ENCODE measurements at regions not wholly inside any gene's neighbourhood (a gene's known extent, or its start where the extent isn't known, plus 50 kb on each side); places are given as distances from the start of the nearest gene placed in this dataset.

DNA sequence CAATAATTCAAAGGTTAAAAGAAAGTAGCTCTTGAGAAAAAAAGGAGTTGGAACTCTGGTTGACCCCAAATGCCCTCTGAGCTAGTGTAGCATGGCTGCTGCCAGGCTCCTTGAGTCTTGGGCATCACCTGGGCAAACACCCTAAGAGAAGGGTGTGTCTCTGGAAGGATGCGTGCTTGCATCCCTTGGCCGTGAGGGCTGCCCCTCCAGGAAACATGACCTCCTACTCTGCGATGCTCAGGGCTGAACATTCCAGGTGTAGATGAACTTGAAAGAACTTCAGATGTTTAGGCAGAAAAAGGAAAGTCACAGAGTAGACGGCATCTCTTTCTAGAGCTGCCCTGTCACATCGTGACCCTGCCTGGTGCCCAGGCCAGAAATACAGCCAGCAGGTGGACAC, 189.4 kb upstream of the TCERG1L start:
- Histone ChIP-seq H3K27me3 (no peaks in the 10 kb centered on the region), H3K4me3 (no peak overlapping the region), H3K27ac (no peak overlapping the region), H3K9me3 (peaks cover 8 to 24% (median 17%) of the 10 kb centered on the region in 3 donors), H3K4me1 (no peaks in the 10 kb centered on the region), H3K36me3 (no peaks in the 10 kb centered on the region)
- no peak for DNase-seq
- TF ChIP-seq, protein P1, sequence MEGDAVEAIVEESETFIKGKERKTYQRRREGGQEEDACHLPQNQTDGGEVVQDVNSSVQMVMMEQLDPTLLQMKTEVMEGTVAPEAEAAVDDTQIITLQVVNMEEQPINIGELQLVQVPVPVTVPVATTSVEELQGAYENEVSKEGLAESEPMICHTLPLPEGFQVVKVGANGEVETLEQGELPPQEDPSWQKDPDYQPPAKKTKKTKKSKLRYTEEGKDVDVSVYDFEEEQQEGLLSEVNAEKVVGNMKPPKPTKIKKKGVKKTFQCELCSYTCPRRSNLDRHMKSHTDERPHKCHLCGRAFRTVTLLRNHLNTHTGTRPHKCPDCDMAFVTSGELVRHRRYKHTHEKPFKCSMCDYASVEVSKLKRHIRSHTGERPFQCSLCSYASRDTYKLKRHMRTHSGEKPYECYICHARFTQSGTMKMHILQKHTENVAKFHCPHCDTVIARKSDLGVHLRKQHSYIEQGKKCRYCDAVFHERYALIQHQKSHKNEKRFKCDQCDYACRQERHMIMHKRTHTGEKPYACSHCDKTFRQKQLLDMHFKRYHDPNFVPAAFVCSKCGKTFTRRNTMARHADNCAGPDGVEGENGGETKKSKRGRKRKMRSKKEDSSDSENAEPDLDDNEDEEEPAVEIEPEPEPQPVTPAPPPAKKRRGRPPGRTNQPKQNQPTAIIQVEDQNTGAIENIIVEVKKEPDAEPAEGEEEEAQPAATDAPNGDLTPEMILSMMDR (IDR thresholded peaks at IDR 0.05): no peak
- intact Hi-C loops (cut with DNase I; ENCODE audit: low total_unique reads): no loop called here

GRCh38 chr10:131503992-131504391, 192.5 kb upstream of the TCERG1L start:
- Histone ChIP-seq H3K36me3 (no peaks in the 10 kb centered on the region), H3K4me3 (no peak overlapping the region), H3K4me1 (no peaks in the 10 kb centered on the region), H3K9me3 (peaks cover 8 to 24% (median 17%) of the 10 kb centered on the region in 3 donors), H3K27ac (no peak overlapping the region), H3K27me3 (no peaks in the 10 kb centered on the region)
- intact Hi-C loops (cut with DNase I; ENCODE audit: low total_unique reads): no loop called here
- TF ChIP-seq, protein P1 (IDR thresholded peaks at IDR 0.05): no peak
- no peak for DNase-seq

DNA sequence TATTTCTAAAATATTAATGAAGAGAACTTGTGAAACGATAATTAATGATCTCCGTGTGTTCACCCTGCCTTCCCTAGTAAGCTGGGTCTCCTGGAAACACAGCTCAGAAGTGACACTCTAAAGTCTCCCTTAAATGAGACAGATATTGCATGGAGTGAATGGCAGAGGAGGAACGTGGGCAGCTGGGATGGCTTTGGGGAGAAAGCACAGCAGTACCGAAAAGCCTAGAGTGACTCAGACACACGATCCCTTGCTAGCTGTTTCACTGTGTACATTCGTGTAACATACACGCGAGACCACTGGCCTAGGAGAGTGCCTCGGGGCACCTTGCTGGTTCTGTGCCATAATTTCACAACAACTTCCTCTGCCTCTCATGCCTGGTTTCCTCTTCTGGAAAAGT, 199.9 kb upstream of the TCERG1L start:
- intact Hi-C loops (cut with DNase I; ENCODE audit: low total_unique reads): no loop called here
- H3K36me3 ChIP-seq: no peaks in the 10 kb centered on the region
- H3K27ac ChIP-seq: no peak overlapping the region
- no peaks in the 10 kb centered on the region for H3K4me1 ChIP-seq
- H3K27me3 ChIP-seq: peaks cover 0 to 2% of the 10 kb centered on the region in 2 donors
- DNase-seq: no peak
- H3K4me3 ChIP-seq: no peak overlapping the region
- TF ChIP-seq, protein P1 (IDR thresholded peaks at IDR 0.05): no peak
- peaks cover 0 to 9% (median 0%) of the 10 kb centered on the region in 3 donors for H3K9me3 ChIP-seq

DNA sequence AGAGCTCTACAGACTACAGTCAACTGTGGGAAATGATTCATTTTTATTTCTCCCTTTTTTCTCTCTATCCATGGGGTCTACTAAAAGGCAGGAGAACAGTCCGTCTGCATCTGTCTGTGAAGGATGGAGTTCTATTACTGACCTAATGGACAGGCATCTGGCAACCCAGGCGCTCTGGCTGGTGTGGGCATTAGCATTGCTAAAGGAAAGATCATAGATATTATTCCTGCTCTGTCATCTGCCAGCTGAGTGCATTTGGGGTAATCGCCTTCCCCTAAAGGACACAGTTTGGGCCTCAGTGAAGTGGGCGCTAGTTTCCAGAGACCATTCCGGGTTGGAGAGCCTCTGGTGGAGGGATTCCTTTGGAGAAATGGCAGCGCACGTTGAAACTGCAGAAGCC, 201.3 kb upstream of the TCERG1L start:
- intact Hi-C loops (cut with DNase I; ENCODE audit: low total_unique reads): no loop called here
- peaks cover 0 to 2% of the 10 kb centered on the region in 2 donors for H3K27me3 ChIP-seq
- TF ChIP-seq, protein P1 (IDR thresholded peaks at IDR 0.05): no peak
- no peak for DNase-seq
- H3K4me3 ChIP-seq: no peak overlapping the region
- peaks cover 0 to 9% (median 0%) of the 10 kb centered on the region in 3 donors for H3K9me3 ChIP-seq
- H3K36me3 ChIP-seq: no peaks in the 10 kb centered on the region
- H3K27ac ChIP-seq: no peak overlapping the region
- H3K4me1 ChIP-seq: no peaks in the 10 kb centered on the region

DNA sequence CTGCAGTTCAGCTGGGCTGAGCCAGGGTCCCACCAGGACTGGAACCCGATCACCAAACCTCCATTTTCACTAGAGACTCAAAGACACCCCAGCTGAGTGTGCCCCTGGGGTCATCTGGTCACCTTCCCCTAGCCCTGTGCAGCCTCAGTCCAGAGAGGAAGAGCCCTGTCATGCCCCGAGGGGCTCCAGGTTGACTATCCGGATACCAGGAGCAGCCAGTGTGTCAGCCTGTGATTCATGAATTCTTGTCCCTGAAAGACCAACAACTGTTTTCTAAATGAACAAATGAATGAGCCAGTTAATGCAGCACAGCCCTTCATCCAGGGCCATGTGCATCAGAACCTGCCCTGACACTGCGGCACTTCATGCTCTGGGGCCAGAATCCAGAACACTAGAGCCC, 201.9 kb upstream of the TCERG1L start:
- peaks cover 0 to 2% of the 10 kb centered on the region in 2 donors for H3K27me3 ChIP-seq
- H3K9me3 ChIP-seq: peaks cover 0 to 9% (median 0%) of the 10 kb centered on the region in 3 donors
- no peak for DNase-seq
- TF ChIP-seq, protein P1 (IDR thresholded peaks at IDR 0.05): no peak
- no peak overlapping the region for H3K27ac ChIP-seq
- H3K4me3 ChIP-seq: no peak overlapping the region
- intact Hi-C loops (cut with DNase I; ENCODE audit: low total_unique reads): no loop called here
- no peaks in the 10 kb centered on the region for H3K4me1 ChIP-seq
- no peaks in the 10 kb centered on the region for H3K36me3 ChIP-seq

GRCh38 chr10:131513901-131514300, 202.4 kb upstream of the TCERG1L start:
- Histone ChIP-seq H3K27ac (no peak overlapping the region), H3K36me3 (no peaks in the 10 kb centered on the region), H3K9me3 (peaks cover 0 to 9% (median 0%) of the 10 kb centered on the region in 3 donors), H3K4me3 (no peak overlapping the region), H3K27me3 (peaks cover 0 to 2% of the 10 kb centered on the region in 2 donors), H3K4me1 (no peaks in the 10 kb centered on the region)
- TF ChIP-seq, protein P1 (IDR thresholded peaks at IDR 0.05): no peak
- DNase-seq: peak in 1 of 2 donors; percentile 48
- intact Hi-C loops (cut with DNase I; ENCODE audit: low total_unique reads): no loop called here

All from tibial artery (tissue), 4 donors.